Keratinocyte (primary cell): ENCODE measurements at regions not wholly inside any gene's neighbourhood (a gene's known extent, or its start where the extent isn't known, plus 50 kb on each side); places are given as distances from the start of the nearest gene placed in this dataset.

Source experiments
- DNase-seq: peaks from one replicate; pipeline ENCODE4 v3.0.0-alpha.2; 2011; ENCODE audit warnings: low read depth, missing footprints, low spot score
- FAIRE-seq: peaks from 2 replicates; lab custom pipeline; 2011; peaks lifted over from hg19 to GRCh38; lab: Jason Lieb, UNC
- H2AFZ ChIP-seq: 2 replicates; pipeline ENCODE4 v1.6.0; 2012; ENCODE audit warnings: low read length, control low read depth, inconsistent platforms; ENCODE audit not compliant: control insufficient read depth
- H3K27ac ChIP-seq: 2 replicates; pipeline ENCODE4 v1.5.1; 2011; ENCODE audit warnings: low read length; ENCODE audit not compliant: control insufficient read depth, insufficient read depth
- H3K27me3 ChIP-seq: 3 replicates; pipeline ENCODE4 v1.6.0; 2011; ENCODE audit warnings: low read length; ENCODE audit not compliant: control insufficient read depth, insufficient read depth; ENCODE audit errors: extremely low read depth
- H3K36me3 ChIP-seq, 2 experiments: 2 replicates in 1 of 2; 3 replicates in 1 of 2; pipeline ENCODE4 v1.5.1; 2011; ENCODE audit warnings: low read length in 2 of 2, mild to moderate bottlenecking in 1 of 2; ENCODE audit not compliant: control insufficient read depth in 2 of 2, insufficient read depth in 2 of 2; ENCODE audit errors: extremely low read depth in 1 of 2
- H3K4me1 ChIP-seq: 3 replicates; pipeline ENCODE4 v1.5.1; 2011; ENCODE audit warnings: low read length; ENCODE audit not compliant: control insufficient read depth, insufficient read depth; ENCODE audit errors: extremely low read depth
- H3K4me2 ChIP-seq: 3 replicates; pipeline ENCODE4 v1.6.0; 2011; ENCODE audit warnings: low read depth, low read length; ENCODE audit not compliant: control insufficient read depth, insufficient read depth; ENCODE audit errors: extremely low read depth
- H3K4me3 ChIP-seq, 3 experiments: fragments of 200-600 bp in 1 of 3; sonication (generic) in 1 of 3; 2 replicates in 2 of 3; 3 replicates in 1 of 3; pipeline ENCODE4 v1.5.1; 2011 to 2016; ENCODE audit warnings: low read length in 3 of 3, mild to moderate bottlenecking in 3 of 3, control low read depth in 2 of 3, inconsistent platforms in 1 of 3, low read depth in 1 of 3, mixed read lengths in 1 of 3, mixed run types in 1 of 3, moderate library complexity in 1 of 3; ENCODE audit not compliant: control insufficient read depth in 2 of 3, insufficient read depth in 2 of 3; ENCODE audit errors: extremely low read depth in 1 of 3
- H3K79me2 ChIP-seq: 2 replicates; pipeline ENCODE4 v1.6.0; 2012; ENCODE audit warnings: low read length; ENCODE audit not compliant: control insufficient read depth, insufficient read depth
- H3K9ac ChIP-seq: 3 replicates; pipeline ENCODE4 v1.6.0; 2011; ENCODE audit warnings: low read length; ENCODE audit not compliant: control insufficient read depth, insufficient read depth; ENCODE audit errors: extremely low read depth
- H3K9me1 ChIP-seq: 3 replicates; pipeline ENCODE4 v1.6.0; 2011; ENCODE audit warnings: low read length; ENCODE audit not compliant: control insufficient read depth, insufficient read depth; ENCODE audit errors: extremely low read depth
- H3K9me3 ChIP-seq: 2 replicates; pipeline ENCODE4 v1.5.1; 2012; ENCODE audit warnings: low read depth, low read length; ENCODE audit not compliant: control insufficient read depth
- H4K20me1 ChIP-seq: 3 replicates; pipeline ENCODE4 v1.6.0; 2011; ENCODE audit warnings: low read length; ENCODE audit not compliant: control insufficient read depth, insufficient read depth; ENCODE audit errors: extremely low read depth
- CTCF ChIP-seq, 3 experiments: IDR thresholded peaks in 1 of 3; conservative IDR thresholded peaks in 1 of 3; optimal IDR thresholded peaks in 1 of 3; 2 replicates in 2 of 3; 3 replicates in 1 of 3; pipeline versions ENCODE3 to v1.5.1; 2011; ENCODE audit warnings: low read length in 3 of 3, mild to moderate bottlenecking in 3 of 3, moderate library complexity in 2 of 3, control low read depth in 1 of 3, inconsistent platforms in 1 of 3; ENCODE audit not compliant: insufficient read depth in 2 of 3; ENCODE audit errors: extremely low read depth in 1 of 3
- EZH2 ChIP-seq: IDR thresholded peaks from one replicate; pipeline ENCODE4 v1.6.1; 2012; ENCODE audit warnings: inconsistent platforms, mild to moderate bottlenecking, low read length, moderate library complexity
- dilution Hi-C: fragments of 300-500 bp; cut with MboI; formaldehyde crosslinking; loops from one replicate; pipeline ENCODE4 v1.7.0; 2020; ENCODE audit warnings: low sequenced_read_pairs; ENCODE audit not compliant: extremely low pct_ligation_motif_present

GRCh38 chr5:130896636-130897035 lies 268.4 kb downstream of the HINT1 start:
- no peak overlapping the region for H3K9ac ChIP-seq
- no peaks in the 10 kb centered on the region for H3K36me3 ChIP-seq
- DNase-seq (no peak), FAIRE-seq (no peak)
- TF ChIP-seq EZH2 (no peak), CTCF (optimal IDR thresholded peaks at IDR 0.05 in 1 of 3, IDR thresholded peaks at IDR 0.05 in 1 of 3, conservative IDR thresholded peaks at IDR 0.05 in 1 of 3; ENCODE audit: extremely low read depth in 1 of 3, insufficient read depth in 2 of 3, low read length in 3 of 3) (no peak)
- no peaks in the 10 kb centered on the region for H3K9me1 ChIP-seq
- no peak overlapping the region for H3K27ac ChIP-seq
- H3K9me3 ChIP-seq = no peaks in the 10 kb centered on the region
- H3K4me3 ChIP-seq = no peak overlapping the region
- no peak overlapping the region for H3K4me2 ChIP-seq
- no peaks in the 10 kb centered on the region for H3K27me3 ChIP-seq
- no peaks in the 10 kb centered on the region for H4K20me1 ChIP-seq
- dilution Hi-C loops = no loop called here
- H3K4me1 ChIP-seq = no peaks in the 10 kb centered on the region
- H3K79me2 ChIP-seq = no peaks in the 10 kb centered on the region
- no peak overlapping the region for H2AFZ ChIP-seq

GRCh38 chr5:130893006-130893405 lies 272.1 kb downstream of the HINT1 start:
- no peak for FAIRE-seq
- no peaks in the 10 kb centered on the region for H3K4me1 ChIP-seq
- no peak for DNase-seq
- H3K79me2 ChIP-seq = no peaks in the 10 kb centered on the region
- no peak overlapping the region for H2AFZ ChIP-seq
- H3K4me3 ChIP-seq = no peak overlapping the region
- no peaks in the 10 kb centered on the region for H3K9me3 ChIP-seq
- dilution Hi-C loops = no loop called here
- no peaks in the 10 kb centered on the region for H4K20me1 ChIP-seq
- H3K9ac ChIP-seq = no peak overlapping the region
- no peaks in the 10 kb centered on the region for H3K36me3 ChIP-seq
- no peak overlapping the region for H3K27ac ChIP-seq
- H3K4me2 ChIP-seq = no peak overlapping the region
- no peaks in the 10 kb centered on the region for H3K9me1 ChIP-seq
- TF ChIP-seq CTCF (optimal IDR thresholded peaks at IDR 0.05 in 1 of 3, IDR thresholded peaks at IDR 0.05 in 1 of 3, conservative IDR thresholded peaks at IDR 0.05 in 1 of 3; ENCODE audit: extremely low read depth in 1 of 3, insufficient read depth in 2 of 3, low read length in 3 of 3) (no peak), EZH2 (no peak)
- H3K27me3 ChIP-seq = no peaks in the 10 kb centered on the region
